H9 (cell line): ENCODE measurements at regions not wholly inside any gene's neighbourhood (a gene's known extent, or its start where the extent isn't known, plus 50 kb on each side); places are given as distances from the start of the nearest gene placed in this dataset.

Source experiments
- DNase-seq: peaks from one replicate; pipeline ENCODE4 v3.0.0-alpha.2; 2017
- H2AFZ ChIP-seq: one replicate; pipeline ENCODE4 v1.6.1; 2013; ENCODE audit warnings: mild to moderate bottlenecking, low read length, control low read depth, moderate library complexity
- H2AK5ac ChIP-seq: 2 replicates; pipeline ENCODE4 v1.6.1; 2013; ENCODE audit warnings: low read length, control low read depth, mixed read lengths; ENCODE audit not compliant: insufficient read length
- H2BK120ac ChIP-seq: one replicate; pipeline ENCODE4 v1.6.1; 2013; ENCODE audit warnings: low read depth, mild to moderate bottlenecking, low read length, control low read depth, inconsistent platforms; ENCODE audit not compliant: poor library complexity, severe bottlenecking
- H2BK12ac ChIP-seq: 2 replicates; pipeline ENCODE4 v1.6.1; 2013; ENCODE audit warnings: low read length, control low read depth, mixed read lengths, low read depth; ENCODE audit not compliant: insufficient read length
- H2BK15ac ChIP-seq: 2 replicates; pipeline ENCODE4 v1.6.1; 2013; ENCODE audit warnings: low read depth, low read length, control low read depth
- H2BK20ac ChIP-seq: one replicate; pipeline ENCODE4 v1.6.1; 2013; ENCODE audit warnings: low read depth, mild to moderate bottlenecking, low read length, control low read depth, inconsistent platforms; ENCODE audit not compliant: poor library complexity, severe bottlenecking
- H2BK5ac ChIP-seq: 2 replicates; pipeline ENCODE4 v1.6.1; 2013; ENCODE audit warnings: low read length, control low read depth, mixed read lengths; ENCODE audit not compliant: insufficient read length
- H3K14ac ChIP-seq: 2 replicates; pipeline ENCODE4 v1.6.1; 2013; ENCODE audit warnings: low read length, control low read depth; ENCODE audit not compliant: insufficient read depth
- H3K18ac ChIP-seq: 2 replicates; pipeline ENCODE4 v1.6.1; 2013; ENCODE audit warnings: low read depth, mild to moderate bottlenecking, mixed read lengths, low read length, control low read depth; ENCODE audit not compliant: insufficient read length
- H3K23ac ChIP-seq: 2 replicates; pipeline ENCODE4 v1.6.1; 2013; ENCODE audit warnings: low read length, control low read depth, mixed read lengths, low read depth; ENCODE audit not compliant: insufficient read length
- H3K23me2 ChIP-seq: 2 replicates; pipeline ENCODE4 v1.6.1; 2013; ENCODE audit warnings: low read depth, mild to moderate bottlenecking, mixed read lengths, low read length, control low read depth; ENCODE audit not compliant: insufficient read length, poor library complexity, severe bottlenecking
- H3K27ac ChIP-seq: 2 replicates; pipeline ENCODE4 v1.5.1; 2013; ENCODE audit warnings: low read length, control low read depth, mixed read lengths, low read depth; ENCODE audit not compliant: insufficient read length
- H3K27me3 ChIP-seq: 2 replicates; pipeline ENCODE4 v1.6.1; 2013; ENCODE audit warnings: low read length, control low read depth, inconsistent platforms; ENCODE audit not compliant: insufficient read depth
- H3K4ac ChIP-seq: 2 replicates; pipeline ENCODE4 v1.6.1; 2013; ENCODE audit warnings: low read depth, mild to moderate bottlenecking, control low read depth, inconsistent platforms, low read length, moderate library complexity
- H3K4me1 ChIP-seq: 2 replicates; pipeline ENCODE4 v1.6.1; 2013; ENCODE audit warnings: low read length, control low read depth, inconsistent platforms; ENCODE audit not compliant: insufficient read depth
- H3K4me2 ChIP-seq: 2 replicates; pipeline ENCODE4 v1.6.1; 2013; ENCODE audit warnings: low read length, control low read depth, mixed read lengths; ENCODE audit not compliant: insufficient read length, insufficient read depth
- H3K56ac ChIP-seq: 2 replicates; pipeline ENCODE4 v1.6.1; 2013; ENCODE audit warnings: low read depth, mild to moderate bottlenecking, mixed read lengths, low read length, control low read depth; ENCODE audit not compliant: insufficient read length
- H3K79me1 ChIP-seq: 2 replicates; pipeline ENCODE4 v1.6.1; 2013; ENCODE audit warnings: low read depth, mild to moderate bottlenecking, moderate library complexity, low read length, control low read depth, inconsistent platforms; ENCODE audit not compliant: insufficient read depth, poor library complexity, severe bottlenecking
- H3K79me2 ChIP-seq: 2 replicates; pipeline ENCODE4 v1.6.1; 2013; ENCODE audit warnings: low read length, control low read depth, inconsistent platforms; ENCODE audit not compliant: insufficient read depth
- H3K9ac ChIP-seq: 2 replicates; pipeline ENCODE4 v1.6.1; 2013; ENCODE audit warnings: low read length, control low read depth, mixed read lengths; ENCODE audit not compliant: insufficient read length; ENCODE audit errors: extremely low read depth
- H3K9me3 ChIP-seq: one replicate; pipeline ENCODE4 v1.6.1; 2013; ENCODE audit warnings: low read depth, low read length, inconsistent platforms; ENCODE audit not compliant: control insufficient read depth
- H3T11ph ChIP-seq: one replicate; pipeline ENCODE4 v1.6.1; 2013; ENCODE audit warnings: mild to moderate bottlenecking, low read length, control low read depth, inconsistent platforms
- H4K20me1 ChIP-seq: one replicate; pipeline ENCODE4 v1.6.1; 2013; ENCODE audit not compliant: control insufficient read depth, insufficient read length, insufficient read depth
- H4K5ac ChIP-seq: 2 replicates; pipeline ENCODE4 v1.6.1; 2013; ENCODE audit warnings: low read depth, mild to moderate bottlenecking, mixed read lengths, low read length, control low read depth; ENCODE audit not compliant: insufficient read length
- H4K8ac ChIP-seq: replicated peaks from 2 replicates; pipeline ENCODE4 v1.6.1; 2013; ENCODE audit warnings: low read length, control low read depth, mixed read lengths, low read depth; ENCODE audit not compliant: insufficient read length
- H4K91ac ChIP-seq: 2 replicates; pipeline ENCODE4 v1.6.1; 2013; ENCODE audit warnings: low read depth, mild to moderate bottlenecking, moderate library complexity, mixed read lengths, low read length, control low read depth; ENCODE audit not compliant: insufficient read length
- H3K27ac Mint-ChIP-seq, 3 experiments: 2 replicates in 2 of 3; 3 replicates in 1 of 3; pipeline ENCODE4 v1.8.0; 2020 to 2021; ENCODE audit warnings: mixed read lengths in 3 of 3, mild to moderate bottlenecking in 1 of 3, moderate library complexity in 1 of 3
- H3K27me3 Mint-ChIP-seq: 2 replicates; pipeline ENCODE4 v1.8.0; 2021; ENCODE audit warnings: low read depth, mild to moderate bottlenecking, moderate library complexity, mixed read lengths
- H3K36me3 Mint-ChIP-seq, 3 experiments: 2 replicates in 2 of 3; 3 replicates in 1 of 3; pipeline ENCODE4 v1.8.0; 2020 to 2021; ENCODE audit warnings: low read depth in 3 of 3, mixed read lengths in 3 of 3; ENCODE audit not compliant: insufficient read depth in 1 of 3
- H3K4me1 Mint-ChIP-seq, 2 experiments: 2 replicates each; pipeline ENCODE4 v1.8.0; 2020; ENCODE audit warnings: mixed read lengths in 2 of 2
- H3K4me3 Mint-ChIP-seq, 2 experiments: 2 replicates in 1 of 2; 3 replicates in 1 of 2; pipeline ENCODE4 v1.8.0; 2020 to 2021; ENCODE audit warnings: mild to moderate bottlenecking in 2 of 2, mixed read lengths in 2 of 2, moderate library complexity in 1 of 2
- H3K9me3 Mint-ChIP-seq, 2 experiments: 2 replicates in 1 of 2; 3 replicates in 1 of 2; pipeline ENCODE4 v1.8.0; 2020; ENCODE audit warnings: mild to moderate bottlenecking in 2 of 2, mixed read lengths in 2 of 2, moderate library complexity in 1 of 2
- WGBS: extraction: QIAGEN DNeasy Blood & Tissue Kit; methylation state at CpG from one replicate; pipeline ENCODE4 v1.1.7; 2013; ENCODE audit warnings: missing lambda C conversion rate, low lambda C conversion rate, mixed read lengths; ENCODE audit not compliant: insufficient read length; ENCODE audit errors: extremely low coverage; 5-methylcytosine and 5-hydroxymethylcytosine counted together
- TF ChIP-seq, protein P1 (sequence below): fragments of 200-600 bp; sonication (generic); conservative IDR thresholded peaks from 3 replicates; pipeline ENCODE4 v1.8.0; 2021; ENCODE audit warnings: antibody characterized with exemption, mild to moderate bottlenecking

DNA sequence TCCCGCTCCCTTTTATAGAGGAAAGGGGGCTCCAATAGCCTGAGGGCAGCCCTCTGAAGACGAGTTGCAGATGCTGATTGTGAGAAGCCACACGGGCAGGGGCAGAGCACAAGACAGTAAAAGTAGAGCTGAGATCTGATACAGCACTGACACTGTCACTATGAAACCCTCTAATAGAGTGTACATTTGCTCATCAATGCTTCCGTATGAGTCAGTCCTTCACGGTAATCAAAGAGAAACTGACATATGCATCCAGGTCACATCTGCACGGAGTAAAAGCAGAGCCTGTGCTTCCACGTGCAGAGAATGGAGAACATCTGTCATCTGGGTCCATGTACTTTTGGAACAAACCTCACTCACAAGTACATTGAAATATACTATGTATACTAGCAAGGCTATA lies 60.6 kb upstream of the TMEM215 start:
- peaks cover 2 to 80% of the 10 kb centered on the region in 2 experiments; a peak in 2 of 5 replicates for H3K9me3 Mint-ChIP-seq
- no peak overlapping the region for H2BK15ac ChIP-seq
- no peaks in the 10 kb centered on the region for H3K79me1 ChIP-seq
- no peak overlapping the region for H3K4me3 Mint-ChIP-seq
- H3K4me1 ChIP-seq: no peaks in the 10 kb centered on the region
- H3K4me1 Mint-ChIP-seq: no peaks in the 10 kb centered on the region
- DNase-seq: no peak
- H3K14ac ChIP-seq: no peak overlapping the region
- H3K27ac Mint-ChIP-seq: no peak overlapping the region
- no peaks in the 10 kb centered on the region for H3K79me2 ChIP-seq
- TF ChIP-seq, protein P1, sequence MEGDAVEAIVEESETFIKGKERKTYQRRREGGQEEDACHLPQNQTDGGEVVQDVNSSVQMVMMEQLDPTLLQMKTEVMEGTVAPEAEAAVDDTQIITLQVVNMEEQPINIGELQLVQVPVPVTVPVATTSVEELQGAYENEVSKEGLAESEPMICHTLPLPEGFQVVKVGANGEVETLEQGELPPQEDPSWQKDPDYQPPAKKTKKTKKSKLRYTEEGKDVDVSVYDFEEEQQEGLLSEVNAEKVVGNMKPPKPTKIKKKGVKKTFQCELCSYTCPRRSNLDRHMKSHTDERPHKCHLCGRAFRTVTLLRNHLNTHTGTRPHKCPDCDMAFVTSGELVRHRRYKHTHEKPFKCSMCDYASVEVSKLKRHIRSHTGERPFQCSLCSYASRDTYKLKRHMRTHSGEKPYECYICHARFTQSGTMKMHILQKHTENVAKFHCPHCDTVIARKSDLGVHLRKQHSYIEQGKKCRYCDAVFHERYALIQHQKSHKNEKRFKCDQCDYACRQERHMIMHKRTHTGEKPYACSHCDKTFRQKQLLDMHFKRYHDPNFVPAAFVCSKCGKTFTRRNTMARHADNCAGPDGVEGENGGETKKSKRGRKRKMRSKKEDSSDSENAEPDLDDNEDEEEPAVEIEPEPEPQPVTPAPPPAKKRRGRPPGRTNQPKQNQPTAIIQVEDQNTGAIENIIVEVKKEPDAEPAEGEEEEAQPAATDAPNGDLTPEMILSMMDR: no peak
- no peak overlapping the region for H4K91ac ChIP-seq
- no peaks in the 10 kb centered on the region for H3K23me2 ChIP-seq
- no peak overlapping the region for H2BK12ac ChIP-seq
- H3K56ac ChIP-seq: no peak overlapping the region
- no CpG with 5 or more reads among the region's 7 CpGs for WGBS
- H2AFZ ChIP-seq: no peak overlapping the region
- no peaks in the 10 kb centered on the region for H3K36me3 Mint-ChIP-seq
- no peaks in the 10 kb centered on the region for H3K9me3 ChIP-seq
- no peak overlapping the region for H4K8ac ChIP-seq
- H2BK20ac ChIP-seq: no peak overlapping the region
- H2BK120ac ChIP-seq: no peak overlapping the region
- no peak overlapping the region for H4K5ac ChIP-seq
- no peak overlapping the region for H3K18ac ChIP-seq
- H3K4ac ChIP-seq: no peak overlapping the region
- no peaks in the 10 kb centered on the region for H3K27me3 ChIP-seq
- H3K9ac ChIP-seq: no peak overlapping the region
- H2BK5ac ChIP-seq: no peak overlapping the region
- H3K27ac ChIP-seq: no peak overlapping the region
- H3K4me2 ChIP-seq: no peak overlapping the region
- no peak overlapping the region for H2AK5ac ChIP-seq
- no peaks in the 10 kb centered on the region; the same call in 1 of the 2 replicates for H3K27me3 Mint-ChIP-seq
- H3T11ph ChIP-seq: no peak overlapping the region
- no peak overlapping the region for H3K23ac ChIP-seq
- no peaks in the 10 kb centered on the region for H4K20me1 ChIP-seq
